ENCODE measurements at regions not wholly inside any gene's neighbourhood (a gene's known extent, or its start where the extent isn't known, plus 50 kb on each side); places are given as distances from the start of the nearest gene placed in this dataset.

DNA sequence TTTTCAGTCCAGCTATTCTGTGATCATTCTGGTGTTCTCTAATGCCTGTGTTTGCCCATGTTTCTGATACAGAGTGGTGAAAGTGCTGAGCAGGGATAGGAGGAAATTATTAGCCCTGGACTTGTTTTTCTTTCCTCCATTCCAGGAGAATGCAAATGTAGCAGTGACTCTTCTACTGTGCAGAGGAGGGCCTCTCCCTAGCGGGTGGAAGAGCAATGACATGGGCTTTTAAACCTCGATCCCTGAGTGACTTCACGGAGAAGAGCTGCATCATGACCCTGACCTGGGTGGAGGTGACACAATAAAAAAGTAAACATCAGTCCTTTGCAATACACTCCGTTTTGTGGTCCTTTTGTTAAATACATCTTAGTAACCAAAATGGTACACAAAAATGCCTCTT lies 68.0 kb upstream of the NETO1 start:
- DNase-seq (no peak), ATAC-seq (ENCODE audit: low FRiP score) (no peak)
- H3K27ac ChIP-seq (ENCODE audit: low read depth in 1 of 2, low read length in 2 of 2), result no peak overlapping the region
- no peaks in the 10 kb centered on the region for H3K9me3 ChIP-seq (ENCODE audit: control insufficient read depth, low read length)
- H3K4me3 ChIP-seq (ENCODE audit: low read length in 2 of 2), result no peak overlapping the region
- 61 to 68% methylated on average over 4 of the region's 4 CpGs for WGBS, 2 donors
- no peaks in the 10 kb centered on the region for H3K36me3 ChIP-seq (ENCODE audit: control insufficient read depth in 1 of 2, insufficient read depth in 2 of 2, low read length in 1 of 2)
- no peaks in the 10 kb centered on the region for H3K27me3 ChIP-seq (ENCODE audit: control insufficient read depth in 1 of 2, insufficient read depth in 2 of 2, low read length in 1 of 2)
- no peaks in the 10 kb centered on the region for H3K4me1 ChIP-seq (ENCODE audit: control insufficient read depth in 1 of 2, insufficient read depth in 2 of 2, low read length in 2 of 2)
- intact Hi-C loops (cut with DNase I), result no loop called here

DNA sequence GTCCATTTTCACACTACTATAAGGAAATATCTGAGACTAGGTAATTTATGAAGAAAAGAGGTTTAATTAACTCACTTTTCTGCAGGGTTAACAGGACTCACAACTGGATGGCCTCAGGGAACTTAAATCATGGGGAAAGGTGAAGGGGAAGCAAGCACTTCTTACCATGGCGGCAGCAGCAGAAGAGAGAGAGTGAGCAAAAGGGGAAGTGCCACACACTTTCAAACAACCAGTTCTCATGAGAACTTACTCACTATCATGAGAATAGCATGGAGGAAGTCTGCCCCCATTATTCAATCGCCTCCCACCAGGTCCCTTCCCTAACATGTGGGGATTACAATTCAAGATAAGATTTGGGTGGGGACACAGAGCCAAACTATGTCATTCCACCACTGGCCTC lies 55.1 kb upstream of the NETO1 start:
- DNase-seq (no peak), ATAC-seq (ENCODE audit: low FRiP score) (no peak)
- Histone ChIP-seq H3K4me3 (ENCODE audit: low read length in 2 of 2) (no peak overlapping the region), H3K36me3 (ENCODE audit: control insufficient read depth in 1 of 2, insufficient read depth in 2 of 2, low read length in 1 of 2) (no peaks in the 10 kb centered on the region), H3K27ac (ENCODE audit: low read depth in 1 of 2, low read length in 2 of 2) (no peak overlapping the region), H3K27me3 (ENCODE audit: control insufficient read depth in 1 of 2, insufficient read depth in 2 of 2, low read length in 1 of 2) (no peaks in the 10 kb centered on the region), H3K9me3 (ENCODE audit: control insufficient read depth, low read length) (no peaks in the 10 kb centered on the region), H3K4me1 (ENCODE audit: control insufficient read depth in 1 of 2, insufficient read depth in 2 of 2, low read length in 2 of 2) (no peaks in the 10 kb centered on the region)
- intact Hi-C loops (cut with DNase I), result no loop called here
- 73 to 81% methylated on average over 2 of the region's 2 CpGs for WGBS, 2 donors

Measured in aorta (tissue), 5 donors.